ENCODE measurements at regions not wholly inside any gene's neighbourhood (a gene's known extent, or its start where the extent isn't known, plus 50 kb on each side); places are given as distances from the start of the nearest gene placed in this dataset.

DNA sequence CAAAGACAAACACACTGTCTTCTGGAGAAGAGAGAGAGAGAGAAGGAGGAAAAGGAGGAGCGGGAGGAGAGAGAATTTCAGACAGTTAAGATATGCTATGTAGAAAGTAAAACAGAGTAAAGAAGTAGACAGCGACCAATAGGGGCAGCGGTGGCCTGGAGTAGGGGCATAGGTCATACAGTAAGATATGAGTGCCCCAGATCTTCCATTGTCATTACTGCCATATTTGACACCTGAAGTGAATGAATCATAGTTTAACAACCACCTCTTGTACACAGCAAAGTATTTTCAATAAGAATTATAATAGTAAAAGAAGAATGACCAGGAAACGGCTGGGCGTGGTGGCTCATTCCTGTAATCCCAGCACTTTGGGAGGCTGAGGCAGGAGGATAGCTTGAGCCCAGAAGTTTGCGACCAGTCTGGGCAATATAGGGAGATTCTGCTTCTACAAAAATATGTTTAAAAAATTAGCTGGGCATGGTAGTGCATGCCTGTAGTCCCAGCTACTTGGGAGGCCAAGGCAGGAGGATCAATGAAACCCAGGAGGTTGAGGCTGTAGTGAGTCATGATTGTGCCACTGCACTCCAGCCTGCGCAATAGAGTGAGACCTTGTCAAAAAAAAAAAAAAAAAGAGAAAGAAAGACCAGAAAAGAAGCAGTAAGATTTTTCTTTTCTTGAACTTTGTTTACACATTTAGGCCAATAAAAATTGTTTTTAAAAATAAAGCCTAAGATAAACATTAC lies 77.0 kb upstream of the GPR158 start:
- Histone ChIP-seq H3K23me2 (ENCODE audit: low read depth, low read length) (no peaks in the 10 kb centered on the region), H3K36me3 (ENCODE audit: control insufficient read depth in 2 of 4, insufficient read depth in 4 of 4, low read length in 3 of 4) (no peaks in the 10 kb centered on the region), H3K4me3 (ENCODE audit: extremely low read depth in 1 of 4, insufficient read depth in 2 of 4, low read depth in 3 of 4, low read length in 4 of 4) (no peak overlapping the region), H2AFZ (ENCODE audit: low read length) (no peak overlapping the region), H2BK12ac (ENCODE audit: low read depth, low read length) (no peak overlapping the region), H3K18ac (ENCODE audit: extremely low read depth, low read length) (no peak overlapping the region), H2AK5ac (ENCODE audit: low read depth, low read length) (no peak overlapping the region), H3K4ac (replicated peaks; ENCODE audit: insufficient read length, low read depth, low read length) (no peak overlapping the region), H3K27ac (ENCODE audit: low read depth, low read length) (no peak overlapping the region), H2BK5ac (ENCODE audit: low read depth, low read length) (no peak overlapping the region), H3K27me3 (replicated peaks in 1 of 4; ENCODE audit: control insufficient read depth in 3 of 4, extremely low read depth in 1 of 4, insufficient read depth in 3 of 4, low read length in 3 of 4) (0 out of 7 replicates have a peak, but pooled peaks cover 0 to 2% (median 0%) of the 10 kb centered on the region in 4 experiments), H3K79me1 (ENCODE audit: low read depth, low read length) (no peaks in the 10 kb centered on the region), H3K23ac (ENCODE audit: insufficient read length) (no peak overlapping the region), H2BK15ac (ENCODE audit: low read length) (no peak overlapping the region), H3K14ac (ENCODE audit: insufficient read length) (no peak overlapping the region), H2BK20ac (ENCODE audit: low read length) (no peak overlapping the region), H4K91ac (replicated peaks; ENCODE audit: insufficient read length, low read length) (no peak overlapping the region), H3K4me2 (ENCODE audit: insufficient read depth in 1 of 2, low read depth in 2 of 2, low read length in 2 of 2) (no peak overlapping the region), H4K5ac (ENCODE audit: insufficient read length, low read depth, low read length) (no peak overlapping the region), H3K4me1 (replicated peaks in 1 of 4; ENCODE audit: control insufficient read depth in 3 of 4, insufficient read depth in 4 of 4, low read length in 3 of 4) (peaks cover 0 to 3% (median 1%) of the 10 kb centered on the region in 4 experiments; a peak in 2 of 7 replicates), H3K56ac (replicated peaks; ENCODE audit: insufficient read length, low read depth, low read length) (no peak overlapping the region), H4K20me1 (replicated peaks in 1 of 2; ENCODE audit: control insufficient read depth in 1 of 2, insufficient read depth in 2 of 2, low read length in 2 of 2) (no peaks in the 10 kb centered on the region), H3K79me2 (ENCODE audit: control insufficient read depth in 1 of 2, insufficient read depth in 2 of 2, low read length in 2 of 2) (no peaks in the 10 kb centered on the region), H2BK120ac (replicated peaks; ENCODE audit: low read depth, low read length) (no peak overlapping the region), H3K9ac (replicated peaks in 1 of 4; ENCODE audit: extremely low read depth in 1 of 4, low read depth in 3 of 4, low read length in 3 of 4) (no peak overlapping the region), H3K9me3 (ENCODE audit: insufficient read depth in 2 of 2, low read depth in 1 of 2, low read length in 1 of 2) (no peaks in the 10 kb centered on the region), H4K8ac (ENCODE audit: extremely low read depth, insufficient read depth, low read length) (no peak overlapping the region)
- FAIRE-seq (no peak), DNase-seq (ENCODE audit: low read depth in 1 of 2, low spot score in 2 of 2) (no peak)
- CTCF ChIA-PET (ENCODE audit: partially characterized antibody): interaction anchor here (1.4 kb wide), 1 partner anchor 141 kb away, joined by 3 read pairs; no protein-coding TSS in a partner anchor
- 86% methylated on average over 7 of the region's 7 CpGs; no CpG with 5 or more reads in 1 of the 2 experiments for WGBS, 2 experiments (ENCODE audit: extremely low coverage in 1 of 2, insufficient coverage in 1 of 2, insufficient read length in 1 of 2, insufficient replicate concordance in 2 of 2, low coverage in 1 of 2, low lambda C conversion rate in 2 of 2, missing lambda C conversion rate in 1 of 2)
- POLR2A ChIA-PET (ENCODE audit: partially characterized antibody): no interaction called here
- no peak for TF ChIP-seq CREB1 (IDR thresholded peaks at IDR 0.05)
- TF ChIP-seq RAD21 (IDR thresholded peaks at IDR 0.05 in 1 of 2, conservative IDR thresholded peaks at IDR 0.05 in 1 of 2; ENCODE audit: low read depth in 2 of 2, low read length in 2 of 2): peak; percentile 26 to 28

Data from H1 (cell line).